ENCODE measurements at regions not wholly inside any gene's neighbourhood (a gene's known extent, or its start where the extent isn't known, plus 50 kb on each side); places are given as distances from the start of the nearest gene placed in this dataset.

DNA sequence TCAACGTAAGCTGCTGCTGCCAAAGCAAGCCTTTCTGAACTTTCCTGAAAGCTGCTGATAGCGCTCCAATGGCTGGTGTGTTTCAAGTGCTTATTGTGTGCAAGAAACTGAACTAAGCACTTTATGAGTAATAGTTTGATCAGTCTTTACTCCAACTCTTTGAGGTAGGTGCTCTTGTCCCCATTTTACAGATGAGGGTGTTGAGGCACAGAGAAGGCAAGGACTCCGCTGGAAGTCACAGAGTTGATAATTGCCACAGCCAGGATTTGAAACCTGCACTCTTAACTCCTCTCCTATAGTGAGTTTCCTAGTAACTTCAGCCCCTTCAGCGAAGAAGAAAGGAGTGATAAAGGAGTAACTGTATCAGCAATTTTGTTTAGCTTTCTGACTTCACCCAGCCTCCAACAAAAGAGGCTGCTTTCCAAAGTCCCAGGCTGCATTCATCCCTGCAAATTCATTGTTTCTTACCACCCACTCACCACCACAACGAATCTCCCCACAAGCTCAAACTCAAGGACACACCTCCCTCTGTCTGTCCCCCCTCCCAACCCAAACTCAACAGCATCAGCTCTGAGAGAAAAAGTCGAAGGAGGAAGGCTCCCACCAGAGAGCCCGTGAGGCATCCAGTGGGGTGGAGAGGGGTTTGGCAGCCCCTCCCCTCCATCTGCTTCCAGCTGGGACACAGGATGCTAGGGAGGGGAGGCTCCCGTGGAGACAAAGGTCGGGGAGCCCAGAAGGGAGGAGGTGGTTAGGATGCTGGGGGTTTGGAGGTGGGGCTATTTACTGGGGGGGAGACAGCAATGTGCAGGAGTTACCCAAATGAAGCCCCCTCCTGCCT lies 139.6 kb downstream of the NAV1 start:
- no peak overlapping the region for H3K9ac ChIP-seq (ENCODE audit: low read length)
- H3K27ac ChIP-seq (ENCODE audit: low read length): no peak overlapping the region
- H4K20me1 ChIP-seq (ENCODE audit: insufficient read depth): peaks cover 41% of the 10 kb centered on the region
- H3K4me3 ChIP-seq (ENCODE audit: low read length): no peak overlapping the region
- no peak overlapping the region for H2AFZ ChIP-seq (ENCODE audit: low read depth, low read length)
- TF ChIP-seq, protein P1, sequence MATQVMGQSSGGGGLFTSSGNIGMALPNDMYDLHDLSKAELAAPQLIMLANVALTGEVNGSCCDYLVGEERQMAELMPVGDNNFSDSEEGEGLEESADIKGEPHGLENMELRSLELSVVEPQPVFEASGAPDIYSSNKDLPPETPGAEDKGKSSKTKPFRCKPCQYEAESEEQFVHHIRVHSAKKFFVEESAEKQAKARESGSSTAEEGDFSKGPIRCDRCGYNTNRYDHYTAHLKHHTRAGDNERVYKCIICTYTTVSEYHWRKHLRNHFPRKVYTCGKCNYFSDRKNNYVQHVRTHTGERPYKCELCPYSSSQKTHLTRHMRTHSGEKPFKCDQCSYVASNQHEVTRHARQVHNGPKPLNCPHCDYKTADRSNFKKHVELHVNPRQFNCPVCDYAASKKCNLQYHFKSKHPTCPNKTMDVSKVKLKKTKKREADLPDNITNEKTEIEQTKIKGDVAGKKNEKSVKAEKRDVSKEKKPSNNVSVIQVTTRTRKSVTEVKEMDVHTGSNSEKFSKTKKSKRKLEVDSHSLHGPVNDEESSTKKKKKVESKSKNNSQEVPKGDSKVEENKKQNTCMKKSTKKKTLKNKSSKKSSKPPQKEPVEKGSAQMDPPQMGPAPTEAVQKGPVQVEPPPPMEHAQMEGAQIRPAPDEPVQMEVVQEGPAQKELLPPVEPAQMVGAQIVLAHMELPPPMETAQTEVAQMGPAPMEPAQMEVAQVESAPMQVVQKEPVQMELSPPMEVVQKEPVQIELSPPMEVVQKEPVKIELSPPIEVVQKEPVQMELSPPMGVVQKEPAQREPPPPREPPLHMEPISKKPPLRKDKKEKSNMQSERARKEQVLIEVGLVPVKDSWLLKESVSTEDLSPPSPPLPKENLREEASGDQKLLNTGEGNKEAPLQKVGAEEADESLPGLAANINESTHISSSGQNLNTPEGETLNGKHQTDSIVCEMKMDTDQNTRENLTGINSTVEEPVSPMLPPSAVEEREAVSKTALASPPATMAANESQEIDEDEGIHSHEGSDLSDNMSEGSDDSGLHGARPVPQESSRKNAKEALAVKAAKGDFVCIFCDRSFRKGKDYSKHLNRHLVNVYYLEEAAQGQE (IDR thresholded peaks at IDR 0.05; ENCODE audit: borderline replicate concordance): no peak
- no peak for TF ChIP-seq CTCF (IDR thresholded peaks at IDR 0.05; ENCODE audit: poor library complexity, severe bottlenecking)
- no peak for TF ChIP-seq POLR2AphosphoS5 (IDR thresholded peaks at IDR 0.05)
- no peak for TF ChIP-seq MXI1 (conservative IDR thresholded peaks at IDR 0.05; ENCODE audit: poor library complexity, severe bottlenecking)
- no peak for TF ChIP-seq TAF1 (IDR thresholded peaks at IDR 0.05; ENCODE audit: low read depth)
- TF ChIP-seq EP300 (conservative IDR thresholded peaks at IDR 0.05; ENCODE audit: poor library complexity, severe bottlenecking): no peak
- peaks cover 4% of the 10 kb centered on the region for H3F3A ChIP-seq (ENCODE audit: insufficient read depth, low read length, poor library complexity, severe bottlenecking)
- H3K36me3 ChIP-seq (ENCODE audit: insufficient read depth, low read length): no peaks in the 10 kb centered on the region
- no peaks in the 10 kb centered on the region for H3K9me3 ChIP-seq (ENCODE audit: low read length)
- H3K79me2 ChIP-seq (replicated peaks; ENCODE audit: insufficient read depth, low read length): peaks cover 85% of the 10 kb centered on the region
- no peaks in the 10 kb centered on the region for H3K27me3 ChIP-seq (ENCODE audit: insufficient read depth, low read depth, low read length)
- H3K4me2 ChIP-seq (ENCODE audit: low read length): no peak overlapping the region
- H3K9me2 ChIP-seq (ENCODE audit: insufficient read depth, low read length): no peaks in the 10 kb centered on the region

GRCh38 chr1:201681375-201681774 lies 142.4 kb downstream of the NAV1 start:
- Histone ChIP-seq H3K79me2 (replicated peaks; ENCODE audit: insufficient read depth, low read length) (peaks cover 65% of the 10 kb centered on the region), H3F3A (ENCODE audit: insufficient read depth, low read length, poor library complexity, severe bottlenecking) (peaks cover 4% of the 10 kb centered on the region), H4K20me1 (ENCODE audit: insufficient read depth) (peaks cover 19% of the 10 kb centered on the region), H3K27ac (ENCODE audit: low read length) (no peak overlapping the region), H3K36me3 (ENCODE audit: insufficient read depth, low read length) (no peaks in the 10 kb centered on the region), H3K27me3 (ENCODE audit: insufficient read depth, low read depth, low read length) (no peaks in the 10 kb centered on the region), H3K9me3 (ENCODE audit: low read length) (no peaks in the 10 kb centered on the region), H2AFZ (ENCODE audit: low read depth, low read length) (no peak overlapping the region), H3K4me2 (ENCODE audit: low read length) (no peak overlapping the region), H3K9me2 (ENCODE audit: insufficient read depth, low read length) (no peaks in the 10 kb centered on the region), H3K9ac (ENCODE audit: low read length) (no peak overlapping the region), H3K4me3 (ENCODE audit: low read length) (no peak overlapping the region)
- TF ChIP-seq, protein P1 (IDR thresholded peaks at IDR 0.05; ENCODE audit: borderline replicate concordance): no peak
- TF ChIP-seq POLR2AphosphoS5 (IDR thresholded peaks at IDR 0.05) (no peak), SMC3 (conservative IDR thresholded peaks at IDR 0.05; ENCODE audit: poor library complexity) (no peak), TAF1 (IDR thresholded peaks at IDR 0.05; ENCODE audit: low read depth) (no peak), CTCF (IDR thresholded peaks at IDR 0.05; ENCODE audit: poor library complexity, severe bottlenecking) (no peak), EP300 (conservative IDR thresholded peaks at IDR 0.05; ENCODE audit: poor library complexity, severe bottlenecking) (no peak), MXI1 (conservative IDR thresholded peaks at IDR 0.05; ENCODE audit: poor library complexity, severe bottlenecking) (no peak), EZH2 (IDR thresholded peaks at IDR 0.05; ENCODE audit: borderline replicate concordance, insufficient read depth, low read length, poor library complexity, severe bottlenecking) (no peak), RAD21 (conservative IDR thresholded peaks at IDR 0.05) (no peak)
